ENCODE measurements at regions not wholly inside any gene's neighbourhood (a gene's known extent, or its start where the extent isn't known, plus 50 kb on each side); places are given as distances from the start of the nearest gene placed in this dataset.

DNA sequence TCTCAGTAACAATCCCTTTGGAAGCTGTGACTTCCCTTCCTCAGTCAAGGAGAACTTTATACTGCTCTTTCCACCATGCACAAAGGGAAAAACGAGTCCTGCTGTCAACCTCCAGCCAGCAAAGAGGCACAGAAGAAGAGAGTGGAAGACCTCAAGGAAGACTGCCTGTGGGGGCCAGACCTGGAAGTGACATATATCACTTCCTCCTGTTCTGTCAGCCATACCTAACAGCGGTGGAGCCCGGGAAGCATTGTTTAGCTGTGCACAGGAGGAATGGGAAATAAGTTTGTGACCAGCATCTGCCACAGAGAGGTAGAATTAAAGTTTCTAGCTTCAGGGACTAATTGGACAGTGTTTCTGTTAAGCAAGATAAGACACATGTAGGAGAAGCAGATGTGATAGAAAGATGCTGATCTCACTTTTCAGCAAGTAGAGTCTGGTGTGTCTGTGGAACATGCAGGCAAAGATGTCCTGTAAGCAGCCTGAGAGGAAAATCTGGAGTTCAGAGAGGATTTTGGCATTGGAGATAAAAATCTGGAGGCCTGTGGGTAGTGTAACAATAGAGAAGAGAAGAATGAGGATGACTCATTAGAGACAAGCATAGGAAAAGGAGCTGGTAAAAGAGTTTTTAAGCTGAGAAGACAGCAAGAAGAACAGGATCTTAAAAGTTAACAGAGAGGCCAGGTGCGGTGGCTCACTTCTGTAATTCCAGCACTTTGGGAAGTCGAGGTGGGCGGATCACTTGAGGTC is 141.6 kb upstream of the CPSF6 start:
- DNase-seq, result no peak

DNA sequence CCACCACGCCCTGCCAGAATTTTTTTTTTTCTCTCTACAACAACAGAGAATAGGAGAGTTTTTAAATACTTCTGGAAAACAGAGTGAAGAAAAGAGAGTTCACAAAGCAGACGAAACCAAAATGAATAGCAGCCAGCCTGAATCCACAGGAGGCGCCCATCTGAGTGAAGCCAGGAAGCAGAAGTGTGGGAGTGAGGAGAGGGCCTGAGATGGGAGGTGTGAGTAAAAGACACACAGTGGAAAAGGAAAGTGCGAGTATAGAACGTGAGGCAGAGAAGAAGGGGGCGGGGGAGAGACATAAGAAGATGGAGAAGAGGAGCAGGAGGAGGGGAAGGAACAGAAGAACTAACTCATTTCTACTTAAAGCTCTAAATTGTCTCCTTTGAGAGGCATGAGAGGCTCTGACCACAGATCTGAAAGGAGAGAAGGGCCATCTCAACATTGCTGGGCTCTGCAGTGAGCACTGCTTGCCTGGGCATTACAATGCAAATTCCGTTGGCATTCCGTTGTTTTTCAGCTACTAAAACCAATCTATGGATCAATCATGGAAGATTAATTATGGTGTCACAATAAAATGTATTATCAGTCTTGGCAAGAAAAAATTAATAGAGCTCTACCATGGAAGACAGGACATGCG is 140.1 kb upstream of the CPSF6 start:
- DNase-seq, result no peak

GRCh38 chr12:69101505-69101904 is 137.9 kb upstream of the CPSF6 start:
- DNase-seq, result peak; percentile 15

DNA sequence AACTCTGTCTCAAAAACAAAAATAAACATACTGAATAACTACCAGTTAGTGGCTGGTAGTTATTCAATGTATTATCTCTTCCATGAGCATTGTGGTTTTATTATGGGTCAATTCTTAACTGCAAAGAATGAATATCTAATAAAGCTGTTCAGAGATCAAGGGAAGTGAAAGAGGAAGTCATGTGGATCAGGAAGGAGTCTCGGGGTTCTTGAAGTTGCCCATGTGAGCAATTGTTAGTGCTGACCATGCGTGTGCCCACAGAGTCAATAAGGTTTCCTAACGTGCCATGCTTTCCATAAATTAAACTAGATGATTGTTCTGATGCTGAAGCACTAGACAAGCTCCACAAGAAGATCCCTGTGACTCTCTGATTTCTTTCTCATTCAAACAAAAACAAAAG is 136.5 kb upstream of the CPSF6 start:
- no peak for DNase-seq

DNA sequence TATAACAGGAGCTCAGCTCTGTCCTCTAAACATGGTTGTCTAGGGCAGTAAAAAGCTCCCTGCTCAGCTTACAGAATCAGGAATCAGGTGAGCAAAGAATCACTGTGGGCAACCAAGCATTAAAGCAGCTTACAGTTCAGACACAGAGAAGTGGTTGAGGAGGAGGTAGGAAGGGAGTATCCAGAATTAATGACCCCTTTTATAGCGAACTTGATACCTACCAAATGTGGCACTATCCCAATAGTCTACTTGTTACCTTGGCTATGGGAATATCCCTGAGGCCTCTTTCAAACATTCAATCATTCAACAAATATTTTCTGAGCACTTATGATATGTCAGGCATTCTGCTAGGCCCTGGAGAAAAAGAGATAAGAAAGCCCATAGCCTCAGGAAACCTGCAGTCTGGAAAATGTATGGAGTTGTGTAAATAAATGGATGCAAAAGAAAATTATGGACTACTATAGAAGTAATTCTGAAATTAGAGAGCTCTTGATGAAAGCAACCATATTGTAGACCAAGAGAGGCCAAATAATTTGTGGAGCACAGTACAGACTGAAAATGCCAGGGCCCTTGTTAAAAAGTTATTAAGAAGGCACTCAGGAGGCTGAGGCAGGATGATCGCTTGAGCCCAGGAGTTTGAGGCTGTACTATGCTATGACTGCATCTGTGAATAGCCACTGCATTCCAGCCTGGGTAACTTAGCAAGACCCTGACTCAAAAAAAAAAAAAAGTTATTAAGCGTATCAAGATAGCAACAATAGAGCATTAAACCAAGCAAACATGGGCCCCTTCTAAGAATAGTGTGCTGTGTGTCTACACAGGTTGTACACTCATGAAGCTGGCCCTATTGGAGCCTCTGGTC is 134.0 kb upstream of the CPSF6 start:
- DNase-seq, result peak; percentile 19

GRCh38 chr12:69106482-69107118 is 132.8 kb upstream of the CPSF6 start:
- no peak for DNase-seq

DNA sequence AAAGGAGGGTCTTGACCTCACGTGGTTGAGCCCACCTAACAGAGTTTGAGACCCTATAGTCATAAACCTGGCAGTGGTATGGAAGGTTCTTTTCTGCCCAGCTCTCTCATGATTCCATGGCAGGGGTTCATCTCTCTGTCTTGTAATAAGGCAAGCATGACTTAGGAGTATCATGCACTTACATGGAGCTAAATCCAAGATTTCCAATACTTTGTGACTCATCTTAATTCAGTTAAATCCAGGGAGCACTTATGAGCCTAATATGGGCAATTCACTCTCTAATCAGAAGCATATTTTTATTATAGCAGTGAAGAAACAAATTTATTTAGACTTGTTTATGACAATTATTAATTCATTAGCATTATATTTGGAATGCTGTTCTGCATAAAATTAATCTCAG is 131.8 kb upstream of the CPSF6 start:
- no peak for DNase-seq

DNA sequence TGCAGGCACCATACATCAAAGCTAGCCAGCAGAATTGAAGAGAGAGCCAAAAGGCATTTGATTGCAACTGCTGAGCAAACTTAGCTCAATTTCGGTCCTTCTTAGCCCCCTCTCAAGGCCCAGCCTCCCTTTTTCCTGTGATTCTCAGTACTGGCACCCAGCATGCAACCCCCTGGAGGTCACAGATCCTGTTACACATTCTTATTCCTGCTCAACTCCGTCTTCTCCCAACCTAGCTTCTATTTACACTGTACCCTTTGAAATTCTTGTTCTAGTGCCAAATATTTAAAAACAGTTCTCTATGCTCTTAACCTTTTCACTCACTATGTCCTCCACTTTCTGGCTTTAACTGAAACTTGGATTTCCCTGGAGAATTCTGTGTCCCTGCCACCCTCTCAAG is 131.3 kb upstream of the CPSF6 start:
- DNase-seq, result no peak

DNA sequence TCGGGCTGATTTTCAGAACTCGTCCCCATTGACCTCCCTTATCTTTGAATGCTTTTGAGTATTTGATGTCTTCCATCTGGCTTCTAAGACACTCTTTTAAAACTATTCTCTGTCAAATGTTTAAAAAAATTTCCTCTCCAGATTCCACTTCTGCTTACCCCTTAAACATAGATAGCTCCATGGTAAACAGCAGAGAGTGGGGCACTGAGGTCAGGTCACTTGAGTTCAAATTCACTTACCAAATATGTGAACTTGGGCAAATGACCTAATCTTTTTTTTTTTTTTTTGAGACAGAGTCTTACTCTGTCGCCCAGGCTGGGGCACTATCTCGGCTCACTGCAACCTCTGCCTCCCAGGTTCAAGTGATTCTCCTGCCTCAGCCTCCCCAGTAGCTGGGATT is 126.8 kb upstream of the CPSF6 start:
- no peak for DNase-seq

- no peak for DNase-seq
Measured at GRCh38 chr12:69115099-69115498, 124.3 kb upstream of the CPSF6 start.

- DNase-seq, result no peak
Measured at GRCh38 chr12:69115951-69116350, 123.4 kb upstream of the CPSF6 start.

DNA sequence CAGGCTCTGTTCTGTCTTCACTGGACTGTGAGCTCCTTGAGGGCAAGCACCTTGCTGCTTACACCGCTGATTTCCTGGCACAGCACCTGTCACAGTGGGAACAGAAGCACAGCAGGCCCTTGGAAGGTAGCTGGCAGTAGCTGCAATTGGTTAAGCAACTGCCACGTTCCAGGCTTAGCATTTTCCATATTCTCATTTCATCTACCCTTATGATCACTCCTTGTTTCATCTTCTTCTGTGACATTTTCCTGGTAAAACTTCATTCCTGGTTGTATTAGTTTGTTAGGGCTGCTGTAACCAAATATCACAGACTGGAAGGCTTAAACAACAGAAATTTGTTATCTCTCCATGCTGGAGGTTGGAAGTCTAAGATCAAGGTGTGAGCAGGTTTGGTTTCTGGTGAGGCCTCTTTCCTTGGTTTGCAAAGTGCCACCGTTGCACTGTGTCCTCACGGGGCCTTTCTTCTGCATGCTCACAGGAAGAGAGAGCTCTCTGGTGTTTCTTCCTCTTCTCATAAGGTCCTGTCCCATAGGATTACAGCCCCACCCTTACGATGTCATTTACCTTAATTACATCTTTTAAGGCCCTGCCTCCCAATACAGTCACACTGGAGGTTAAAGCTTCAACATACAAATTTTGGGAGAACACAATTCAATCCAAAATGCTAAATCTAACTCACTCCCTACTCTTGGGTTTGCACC is 121.7 kb upstream of the CPSF6 start:
- no peak for DNase-seq

- no peak for DNase-seq
Measured at GRCh38 chr12:69118516-69118915, 120.9 kb upstream of the CPSF6 start.

GRCh38 chr12:69119770-69120169 is 119.6 kb upstream of the CPSF6 start:
- DNase-seq, result no peak

DNA sequence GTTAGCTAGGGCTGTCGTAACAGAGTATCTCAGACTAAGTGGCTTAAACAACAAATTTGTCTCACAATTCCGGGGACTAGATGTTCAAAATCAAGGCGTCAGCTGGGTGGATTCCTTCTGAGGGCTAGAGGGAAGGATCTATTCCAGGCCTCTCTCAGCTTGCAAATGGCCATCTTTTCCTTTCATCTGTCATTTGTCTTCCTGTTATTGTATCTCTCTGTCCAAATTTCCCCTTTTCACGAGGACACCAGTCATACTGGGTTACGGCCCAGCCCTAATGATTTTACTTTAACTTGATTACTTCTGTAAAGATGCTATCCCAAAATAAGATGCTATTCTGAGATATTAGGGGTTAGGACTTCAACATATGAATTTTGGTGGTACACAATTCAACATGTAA is 119.0 kb upstream of the CPSF6 start:
- DNase-seq, result no peak

DNA sequence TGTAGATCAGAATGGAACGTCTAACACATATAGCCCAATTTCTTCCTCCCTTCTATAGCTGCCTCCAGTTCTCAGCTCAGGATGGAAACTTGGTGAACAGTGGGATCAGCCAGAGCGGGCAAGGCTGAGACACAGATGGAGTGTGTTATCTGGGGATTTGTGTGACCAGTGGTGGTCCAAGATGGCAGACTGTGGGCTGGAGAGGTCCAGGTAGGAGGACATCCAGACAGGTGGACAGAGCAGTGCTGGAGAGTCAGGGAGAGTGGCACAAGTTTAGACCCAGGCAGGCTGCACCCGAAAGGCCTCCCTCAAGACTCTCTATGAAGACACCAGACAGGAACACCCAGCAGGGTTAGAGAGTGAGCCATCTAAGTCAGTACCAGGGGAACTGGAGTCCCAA is 116.1 kb upstream of the CPSF6 start:
- DNase-seq, result no peak

GRCh38 chr12:69123919-69124638 is 115.3 kb upstream of the CPSF6 start:
- peak; percentile 57 for DNase-seq

DNA sequence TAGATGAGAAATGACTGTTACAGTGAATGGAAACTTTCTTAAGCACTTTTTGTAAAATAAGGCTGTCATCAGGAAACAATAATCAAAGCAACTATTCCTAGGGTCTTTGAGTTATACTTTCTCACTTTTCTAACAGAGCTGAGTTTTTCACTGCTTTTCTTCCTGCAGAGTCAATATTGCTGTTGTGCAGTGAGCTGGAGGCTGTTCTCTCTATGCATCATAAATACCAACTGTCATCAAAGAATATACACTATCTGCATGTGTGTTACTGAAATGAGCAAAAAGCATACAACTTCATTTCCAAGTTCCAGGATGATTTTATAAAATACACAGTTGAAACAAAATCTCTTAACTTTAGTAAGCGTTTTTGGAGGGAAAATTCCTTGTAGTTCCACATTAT is 110.4 kb upstream of the CPSF6 start:
- DNase-seq, result no peak

GRCh38 chr12:69129564-69129963 is 109.8 kb upstream of the CPSF6 start:
- DNase-seq, result no peak

DNA sequence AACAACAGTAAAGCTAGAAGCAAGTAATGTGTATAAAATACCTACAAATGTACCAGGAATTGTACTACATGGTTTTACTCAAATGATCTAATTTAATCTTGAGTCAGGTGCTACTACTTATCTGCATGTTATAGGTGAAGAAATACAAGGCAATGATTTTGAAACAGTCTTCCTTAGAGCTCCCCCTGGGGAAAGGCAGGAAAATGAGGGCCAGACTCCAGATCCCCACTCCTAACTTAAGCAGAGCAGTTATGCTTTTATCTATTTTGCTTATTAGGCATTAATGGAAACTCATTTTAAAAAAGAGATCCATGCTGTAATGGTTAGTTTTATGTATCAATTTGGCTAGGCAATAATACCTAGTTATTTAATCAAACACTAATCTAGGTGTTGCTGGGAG is 109.3 kb upstream of the CPSF6 start:
- no peak for DNase-seq

GRCh38 chr12:69131077-69131476 is 108.3 kb upstream of the CPSF6 start:
- DNase-seq, result no peak

Data from NCI-H345 (cell line).